ENCODE measurements at regions not wholly inside any gene's neighbourhood (a gene's known extent, or its start where the extent isn't known, plus 50 kb on each side); places are given as distances from the start of the nearest gene placed in this dataset.

- no peak for TF ChIP-seq CTCF (IDR thresholded peaks at IDR 0.05)
- no peak for TF ChIP-seq POLR2AphosphoS5 (IDR thresholded peaks at IDR 0.05)
Measured at GRCh38 chr4:11777447-11777846, 348.8 kb upstream of the HS3ST1 start.
